Keratinocyte (primary cell): ENCODE measurements at regions not wholly inside any gene's neighbourhood (a gene's known extent, or its start where the extent isn't known, plus 50 kb on each side); places are given as distances from the start of the nearest gene placed in this dataset.

ENCODE experiments used
- DNase-seq: peaks from one replicate; pipeline ENCODE4 v3.0.0-alpha.2; 2011; ENCODE audit warnings: low read depth, missing footprints, low spot score
- FAIRE-seq: peaks from 2 replicates; lab custom pipeline; 2011; peaks lifted over from hg19 to GRCh38; lab: Jason Lieb, UNC
- H2AFZ ChIP-seq: 2 replicates; pipeline ENCODE4 v1.6.0; 2012; ENCODE audit warnings: low read length, control low read depth, inconsistent platforms; ENCODE audit not compliant: control insufficient read depth
- H3K27ac ChIP-seq: 2 replicates; pipeline ENCODE4 v1.5.1; 2011; ENCODE audit warnings: low read length; ENCODE audit not compliant: control insufficient read depth, insufficient read depth
- H3K27me3 ChIP-seq: 3 replicates; pipeline ENCODE4 v1.6.0; 2011; ENCODE audit warnings: low read length; ENCODE audit not compliant: control insufficient read depth, insufficient read depth; ENCODE audit errors: extremely low read depth
- H3K36me3 ChIP-seq, 2 experiments: 2 replicates in 1 of 2; 3 replicates in 1 of 2; pipeline ENCODE4 v1.5.1; 2011; ENCODE audit warnings: low read length in 2 of 2, mild to moderate bottlenecking in 1 of 2; ENCODE audit not compliant: control insufficient read depth in 2 of 2, insufficient read depth in 2 of 2; ENCODE audit errors: extremely low read depth in 1 of 2
- H3K4me1 ChIP-seq: 3 replicates; pipeline ENCODE4 v1.5.1; 2011; ENCODE audit warnings: low read length; ENCODE audit not compliant: control insufficient read depth, insufficient read depth; ENCODE audit errors: extremely low read depth
- H3K4me2 ChIP-seq: 3 replicates; pipeline ENCODE4 v1.6.0; 2011; ENCODE audit warnings: low read depth, low read length; ENCODE audit not compliant: control insufficient read depth, insufficient read depth; ENCODE audit errors: extremely low read depth
- H3K4me3 ChIP-seq, 3 experiments: fragments of 200-600 bp in 1 of 3; sonication (generic) in 1 of 3; 2 replicates in 2 of 3; 3 replicates in 1 of 3; pipeline ENCODE4 v1.5.1; 2011 to 2016; ENCODE audit warnings: low read length in 3 of 3, mild to moderate bottlenecking in 3 of 3, control low read depth in 2 of 3, inconsistent platforms in 1 of 3, low read depth in 1 of 3, mixed read lengths in 1 of 3, mixed run types in 1 of 3, moderate library complexity in 1 of 3; ENCODE audit not compliant: control insufficient read depth in 2 of 3, insufficient read depth in 2 of 3; ENCODE audit errors: extremely low read depth in 1 of 3
- H3K79me2 ChIP-seq: 2 replicates; pipeline ENCODE4 v1.6.0; 2012; ENCODE audit warnings: low read length; ENCODE audit not compliant: control insufficient read depth, insufficient read depth
- H3K9ac ChIP-seq: 3 replicates; pipeline ENCODE4 v1.6.0; 2011; ENCODE audit warnings: low read length; ENCODE audit not compliant: control insufficient read depth, insufficient read depth; ENCODE audit errors: extremely low read depth
- H3K9me1 ChIP-seq: 3 replicates; pipeline ENCODE4 v1.6.0; 2011; ENCODE audit warnings: low read length; ENCODE audit not compliant: control insufficient read depth, insufficient read depth; ENCODE audit errors: extremely low read depth
- H3K9me3 ChIP-seq: 2 replicates; pipeline ENCODE4 v1.5.1; 2012; ENCODE audit warnings: low read depth, low read length; ENCODE audit not compliant: control insufficient read depth
- H4K20me1 ChIP-seq: 3 replicates; pipeline ENCODE4 v1.6.0; 2011; ENCODE audit warnings: low read length; ENCODE audit not compliant: control insufficient read depth, insufficient read depth; ENCODE audit errors: extremely low read depth
- EZH2 ChIP-seq: IDR thresholded peaks from one replicate; pipeline ENCODE4 v1.6.1; 2012; ENCODE audit warnings: inconsistent platforms, mild to moderate bottlenecking, low read length, moderate library complexity
- dilution Hi-C: fragments of 300-500 bp; cut with MboI; formaldehyde crosslinking; loops from one replicate; pipeline ENCODE4 v1.7.0; 2020; ENCODE audit warnings: low sequenced_read_pairs; ENCODE audit not compliant: extremely low pct_ligation_motif_present
- TF ChIP-seq, protein P1 (sequence below), 3 experiments: IDR thresholded peaks in 1 of 3; conservative IDR thresholded peaks in 1 of 3; optimal IDR thresholded peaks in 1 of 3; 2 replicates in 2 of 3; 3 replicates in 1 of 3; pipeline versions ENCODE3 to v1.5.1; 2011; ENCODE audit warnings: low read length in 3 of 3, mild to moderate bottlenecking in 3 of 3, moderate library complexity in 2 of 3, control low read depth in 1 of 3, inconsistent platforms in 1 of 3; ENCODE audit not compliant: insufficient read depth in 2 of 3; ENCODE audit errors: extremely low read depth in 1 of 3

DNA sequence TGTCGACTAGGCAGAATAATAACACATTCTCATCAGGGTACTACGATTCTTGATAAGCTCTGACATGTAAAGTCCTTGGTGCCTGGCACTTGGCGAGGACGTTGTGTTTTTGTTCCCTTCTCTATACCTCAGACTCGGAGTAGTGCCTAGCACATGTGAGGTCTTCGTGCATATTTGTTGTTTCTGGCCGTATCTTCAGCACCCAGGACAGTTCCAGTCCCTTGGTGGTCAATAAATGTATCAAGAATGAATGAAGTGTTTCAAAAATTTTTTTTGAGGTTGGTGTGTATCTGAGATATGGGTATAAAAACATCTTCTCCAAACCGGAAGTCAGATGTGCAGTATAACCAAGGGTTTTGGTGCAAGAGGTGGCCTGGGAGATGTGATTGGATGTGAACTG lies 198.2 kb downstream of the AACS start:
- Histone ChIP-seq H3K9me1 (no peaks in the 10 kb centered on the region), H3K9ac (no peak overlapping the region), H3K4me1 (no peaks in the 10 kb centered on the region), H3K4me3 (no peak overlapping the region), H3K9me3 (no peaks in the 10 kb centered on the region), H4K20me1 (no peaks in the 10 kb centered on the region), H3K4me2 (no peak overlapping the region), H2AFZ (no peak overlapping the region), H3K79me2 (no peaks in the 10 kb centered on the region), H3K36me3 (no peaks in the 10 kb centered on the region), H3K27ac (no peak overlapping the region), H3K27me3 (no peaks in the 10 kb centered on the region)
- TF ChIP-seq EZH2, result no peak
- TF ChIP-seq, protein P1, sequence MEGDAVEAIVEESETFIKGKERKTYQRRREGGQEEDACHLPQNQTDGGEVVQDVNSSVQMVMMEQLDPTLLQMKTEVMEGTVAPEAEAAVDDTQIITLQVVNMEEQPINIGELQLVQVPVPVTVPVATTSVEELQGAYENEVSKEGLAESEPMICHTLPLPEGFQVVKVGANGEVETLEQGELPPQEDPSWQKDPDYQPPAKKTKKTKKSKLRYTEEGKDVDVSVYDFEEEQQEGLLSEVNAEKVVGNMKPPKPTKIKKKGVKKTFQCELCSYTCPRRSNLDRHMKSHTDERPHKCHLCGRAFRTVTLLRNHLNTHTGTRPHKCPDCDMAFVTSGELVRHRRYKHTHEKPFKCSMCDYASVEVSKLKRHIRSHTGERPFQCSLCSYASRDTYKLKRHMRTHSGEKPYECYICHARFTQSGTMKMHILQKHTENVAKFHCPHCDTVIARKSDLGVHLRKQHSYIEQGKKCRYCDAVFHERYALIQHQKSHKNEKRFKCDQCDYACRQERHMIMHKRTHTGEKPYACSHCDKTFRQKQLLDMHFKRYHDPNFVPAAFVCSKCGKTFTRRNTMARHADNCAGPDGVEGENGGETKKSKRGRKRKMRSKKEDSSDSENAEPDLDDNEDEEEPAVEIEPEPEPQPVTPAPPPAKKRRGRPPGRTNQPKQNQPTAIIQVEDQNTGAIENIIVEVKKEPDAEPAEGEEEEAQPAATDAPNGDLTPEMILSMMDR (optimal IDR thresholded peaks at IDR 0.05 in 1 of 3, IDR thresholded peaks at IDR 0.05 in 1 of 3, conservative IDR thresholded peaks at IDR 0.05 in 1 of 3; ENCODE audit: extremely low read depth in 1 of 3, insufficient read depth in 2 of 3, low read length in 3 of 3), result no peak
- no peak for FAIRE-seq
- no peak for DNase-seq
- dilution Hi-C loops, result no loop called here

DNA sequence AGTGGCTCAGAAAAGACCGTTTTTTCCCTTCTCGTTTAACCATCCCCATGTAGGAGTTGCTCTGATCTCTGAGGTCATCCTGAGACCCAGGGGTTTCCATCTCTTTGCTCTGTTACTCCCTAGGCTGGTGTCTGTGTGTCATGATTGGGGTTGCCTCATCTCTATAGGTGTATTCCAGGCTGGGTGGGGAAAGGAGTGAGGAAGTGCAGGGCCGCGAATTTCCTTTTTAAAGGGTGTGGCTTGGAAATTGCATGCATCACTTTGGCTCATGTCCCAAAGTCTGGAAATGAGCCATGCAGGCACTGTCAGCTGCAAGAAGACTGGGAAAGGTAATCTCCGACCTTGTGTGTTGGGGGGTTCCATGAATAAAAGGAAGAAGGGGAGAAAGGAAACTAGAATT lies 201.9 kb downstream of the AACS start:
- Histone ChIP-seq H2AFZ (no peak overlapping the region), H3K27me3 (no peaks in the 10 kb centered on the region), H3K4me2 (no peak overlapping the region), H3K9ac (no peak overlapping the region), H3K4me1 (no peaks in the 10 kb centered on the region), H3K4me3 (no peak overlapping the region), H3K9me1 (no peaks in the 10 kb centered on the region), H3K27ac (no peak overlapping the region), H3K79me2 (no peaks in the 10 kb centered on the region), H3K36me3 (no peaks in the 10 kb centered on the region), H3K9me3 (no peaks in the 10 kb centered on the region), H4K20me1 (no peaks in the 10 kb centered on the region)
- DNase-seq, result no peak
- TF ChIP-seq, protein P1 (optimal IDR thresholded peaks at IDR 0.05 in 1 of 3, IDR thresholded peaks at IDR 0.05 in 1 of 3, conservative IDR thresholded peaks at IDR 0.05 in 1 of 3; ENCODE audit: extremely low read depth in 1 of 3, insufficient read depth in 2 of 3, low read length in 3 of 3), result no peak
- TF ChIP-seq EZH2, result no peak
- FAIRE-seq, result no peak
- dilution Hi-C loops, result no loop called here
